ENCODE measurements at regions not wholly inside any gene's neighbourhood (a gene's known extent, or its start where the extent isn't known, plus 50 kb on each side); places are given as distances from the start of the nearest gene placed in this dataset.

GRCh38 chr9:20191228-20191840 lies 402.5 kb upstream of the SLC24A2 start (continued):
- no peak for TF ChIP-seq ZNF407 (IDR thresholded peaks at IDR 0.05; ENCODE audit: low read depth)
- TF ChIP-seq MNT (conservative IDR thresholded peaks at IDR 0.05) = no peak
